HG03025 (cell line): ENCODE measurements at regions not wholly inside any gene's neighbourhood (a gene's known extent, or its start where the extent isn't known, plus 50 kb on each side); places are given as distances from the start of the nearest gene placed in this dataset.
"Not testable (repeated sequence)": the region's sequence is repeated elsewhere in the genome, so short reads cannot be mapped to it uniquely, and the experiment has no call there.

ENCODE experiments used
- ATAC-seq: cut with Tn5 transposase; IDR thresholded peaks from one replicate; pipeline ENCODE4 v1.9.1; 2021; ENCODE audit warnings: mild to moderate bottlenecking, moderate library complexity; ENCODE audit not compliant: unreplicated experiment, low FRiP score

DNA sequence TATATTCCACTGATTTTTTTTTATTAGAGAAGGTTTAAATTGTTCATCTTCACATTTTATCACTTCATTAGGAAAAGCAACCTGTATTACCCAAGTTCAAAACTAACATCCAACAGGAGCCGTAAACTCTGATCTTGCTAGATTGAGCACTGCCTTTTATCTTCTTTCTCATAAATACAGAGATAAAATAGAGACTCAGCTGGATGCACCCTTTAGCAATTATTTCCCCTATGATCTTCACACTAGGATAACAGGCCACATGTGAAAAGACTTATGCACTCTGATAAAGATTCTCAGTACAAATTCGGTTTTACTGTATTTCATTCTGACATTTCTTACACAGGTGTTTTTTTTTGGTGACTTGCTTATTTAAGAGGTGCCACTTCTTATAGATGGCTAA lies 2438.2 kb upstream of the PCDH20 start:
- ATAC-seq = no peak

GRCh38 chr13:63851526-63851925 lies 2435.9 kb upstream of the PCDH20 start:
- ATAC-seq = no peak

DNA sequence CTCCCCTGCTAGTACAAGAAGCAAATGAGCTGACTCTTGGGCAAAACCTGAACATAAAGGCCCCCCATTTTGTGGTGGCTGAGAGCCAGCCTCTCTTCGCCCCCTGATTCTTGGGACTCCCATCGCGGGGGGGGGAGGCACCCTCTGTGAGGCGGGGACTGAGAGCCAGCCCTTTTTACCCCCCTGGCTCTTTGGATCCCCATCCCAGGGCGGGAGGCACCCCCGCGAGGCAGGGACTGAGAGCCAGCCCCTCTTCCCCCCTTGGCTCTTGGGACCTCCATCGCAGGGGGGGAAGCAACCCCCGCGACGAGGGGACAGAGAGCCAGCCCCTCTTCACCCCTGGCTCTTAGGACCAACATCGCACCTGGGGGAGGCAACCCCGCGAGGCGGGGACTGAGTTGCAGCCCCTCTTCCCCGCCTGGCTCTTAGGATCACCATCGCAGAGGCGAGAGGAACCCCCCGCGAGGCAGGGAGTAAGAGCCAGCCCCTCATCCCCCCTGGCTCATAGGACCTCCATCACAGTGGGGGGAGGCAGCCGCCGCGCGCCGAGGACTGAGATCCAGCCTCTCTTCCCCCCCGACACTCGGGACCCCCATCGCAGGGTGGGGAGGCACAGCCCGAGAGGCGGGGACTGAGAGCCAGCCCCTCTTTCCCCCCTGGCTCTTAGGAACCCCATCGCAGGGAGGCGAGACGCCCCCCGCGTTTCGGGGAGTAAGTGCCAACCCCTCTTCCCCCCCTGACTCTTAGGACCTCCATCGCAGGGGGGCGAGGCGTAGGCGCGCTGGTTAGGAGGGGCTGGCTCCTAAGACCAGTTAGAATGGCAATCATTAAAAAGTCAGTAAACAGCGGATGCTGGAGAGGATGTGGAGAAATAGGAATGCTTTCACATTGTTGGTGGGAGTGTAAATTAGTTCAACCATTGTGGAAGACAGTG lies 2428.4 kb upstream of the PCDH20 start:
- no peak for ATAC-seq

DNA sequence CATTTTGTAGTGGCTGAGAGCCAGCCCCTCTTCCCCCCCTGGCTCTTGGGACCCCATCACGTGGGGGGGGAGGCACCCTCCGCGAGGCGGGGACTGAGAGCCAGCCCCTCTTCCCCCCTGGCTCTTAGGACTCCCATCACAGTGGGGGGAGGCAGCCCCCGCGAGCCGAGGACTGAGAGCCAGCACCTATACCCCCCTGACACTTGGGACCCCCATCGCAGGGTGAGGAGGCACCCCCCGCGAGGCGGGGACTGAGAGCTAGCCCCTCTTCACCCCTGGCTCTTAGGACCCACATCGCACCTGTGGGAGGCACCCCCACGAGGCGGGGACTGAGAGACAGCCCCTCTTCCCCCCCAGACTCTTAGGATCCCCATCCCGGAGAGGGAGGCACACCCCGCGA lies 2426.5 kb upstream of the PCDH20 start:
- ATAC-seq = no peak

DNA sequence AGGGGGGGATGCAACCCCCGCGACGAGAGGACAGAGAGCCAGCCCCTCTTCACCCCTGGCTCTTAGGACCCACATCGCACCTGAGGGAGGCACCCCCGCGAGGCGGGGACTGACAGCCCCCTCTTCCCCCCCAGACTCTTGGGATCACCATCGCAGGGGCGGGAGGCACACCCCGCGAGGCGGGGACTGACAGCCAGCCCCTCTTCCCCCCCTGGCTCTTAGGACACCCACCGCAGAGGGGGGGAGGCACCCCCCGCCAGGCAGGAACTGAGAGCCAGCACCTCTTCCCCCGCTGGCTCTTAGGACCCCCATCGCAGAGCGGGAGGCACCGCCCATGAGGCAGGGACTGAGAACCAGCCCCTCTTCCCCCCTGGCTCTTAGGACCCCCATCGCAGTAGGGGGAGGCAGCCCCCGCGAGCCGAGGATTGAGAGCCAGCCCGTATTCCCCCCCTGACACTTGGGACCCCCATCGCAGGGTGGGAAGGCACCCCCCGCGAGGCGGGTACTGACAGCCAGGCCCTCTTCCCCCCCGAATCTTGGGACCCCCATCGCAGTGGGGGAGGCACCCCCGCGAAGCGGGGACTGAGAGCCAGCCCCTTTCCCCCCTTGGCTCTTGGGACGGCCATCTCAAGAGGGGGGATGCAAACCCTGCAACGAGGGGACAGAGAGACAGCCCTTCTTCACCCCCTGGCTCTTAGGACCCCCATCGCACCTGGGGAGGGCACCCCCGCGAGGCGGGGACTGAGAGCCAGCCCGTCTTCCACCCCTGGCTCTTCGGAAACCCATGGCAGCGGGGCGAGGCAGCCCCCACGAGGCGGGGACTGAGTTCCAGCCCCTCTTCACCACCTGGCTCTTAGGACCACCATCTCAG lies 2425.1 kb upstream of the PCDH20 start:
- no peak for ATAC-seq

GRCh38 chr13:63838366-63839110 lies 2422.9 kb upstream of the PCDH20 start:
- ATAC-seq = no peak

GRCh38 chr13:63837701-63838100 lies 2422.1 kb upstream of the PCDH20 start:
- not testable (repeated sequence) for ATAC-seq

- not testable (repeated sequence) for ATAC-seq
Measured at GRCh38 chr13:63829609-63830008, 2414.0 kb upstream of the PCDH20 start.

DNA sequence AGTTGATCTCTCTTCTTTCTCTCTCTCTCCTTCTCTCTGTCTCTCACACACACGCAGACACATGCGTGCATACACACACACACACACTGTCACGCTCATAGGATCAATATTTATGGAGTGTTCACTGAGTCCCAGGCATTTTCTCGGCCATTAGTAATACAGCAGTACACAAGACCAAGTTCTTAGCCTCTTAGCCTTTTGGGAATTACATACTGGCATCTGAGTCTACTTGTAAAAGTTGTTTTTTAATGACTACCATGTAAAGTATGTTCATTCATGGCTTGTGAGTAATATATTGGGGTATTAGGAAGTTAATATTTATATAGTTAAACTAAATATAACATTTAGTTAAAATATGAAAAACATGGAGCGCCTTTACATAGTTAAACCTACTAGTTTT lies 2406.1 kb upstream of the PCDH20 start:
- ATAC-seq = not testable (repeated sequence)

DNA sequence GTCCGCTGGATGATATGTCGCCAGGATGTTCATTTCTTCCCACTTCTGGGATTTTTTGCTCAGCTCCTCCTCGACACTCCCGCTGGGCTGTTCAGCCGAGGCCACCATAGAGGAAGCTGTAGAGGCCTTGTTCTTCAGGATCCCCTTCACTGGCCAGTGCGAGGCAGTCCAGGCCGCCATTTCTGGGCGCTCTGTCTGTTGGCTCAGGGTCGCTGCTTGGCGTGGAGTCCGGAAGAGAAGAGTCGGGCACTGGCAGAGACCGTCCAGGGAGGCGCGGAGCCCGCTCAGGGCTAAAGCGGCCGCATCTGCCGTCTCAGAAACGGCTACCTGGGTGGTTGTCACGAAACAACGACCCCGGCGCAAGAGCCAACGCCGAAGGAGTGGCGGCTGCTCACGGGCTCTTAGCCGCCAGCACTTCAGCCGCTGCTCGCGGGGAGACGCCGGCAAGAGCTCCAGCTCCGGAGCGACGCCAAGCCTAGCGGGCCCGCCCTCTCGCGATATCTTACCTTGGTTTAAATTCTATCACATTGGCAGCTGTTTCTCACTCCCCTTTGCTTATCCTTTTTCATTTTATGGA lies 2395.9 kb upstream of the PCDH20 start:
- not testable (repeated sequence) for ATAC-seq

DNA sequence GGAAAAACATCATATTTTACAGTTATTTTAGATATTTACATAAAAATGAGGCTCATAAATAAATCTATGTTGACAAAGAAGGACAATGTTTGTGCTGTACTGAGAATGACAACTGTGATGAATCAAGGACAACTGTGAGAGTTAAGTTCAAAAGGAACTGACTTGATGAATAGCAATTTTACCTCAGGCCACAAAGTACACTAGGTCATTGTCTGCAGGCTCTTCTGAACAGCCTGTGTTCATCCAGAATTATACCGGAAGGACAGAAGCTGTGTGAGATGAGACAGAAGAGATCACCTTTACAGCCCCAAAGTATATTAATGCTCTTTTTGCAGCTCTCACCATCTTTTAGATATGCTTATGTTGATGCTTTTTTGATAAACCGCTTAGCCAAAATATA lies 2375.5 kb upstream of the PCDH20 start:
- ATAC-seq = not testable (repeated sequence)

DNA sequence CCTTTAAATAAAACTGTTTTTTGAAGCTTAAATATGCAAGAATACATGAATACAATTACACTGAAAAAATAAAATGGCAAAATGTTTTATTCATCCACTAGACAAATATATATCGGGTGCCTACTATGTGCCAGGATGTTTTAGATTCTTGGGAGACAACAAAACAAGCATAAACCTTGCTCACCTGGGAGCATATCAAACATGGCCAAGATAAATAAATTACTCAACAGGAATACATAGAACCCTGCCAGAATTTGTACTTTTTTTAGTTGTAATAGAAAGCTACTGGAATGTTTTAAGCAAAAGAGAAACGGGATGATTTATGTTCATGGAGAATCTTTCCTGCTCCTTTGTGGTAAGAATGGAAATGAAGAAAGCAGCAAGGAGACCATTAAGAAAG lies 2358.5 kb upstream of the PCDH20 start:
- ATAC-seq = no peak

- no peak for ATAC-seq
Measured at GRCh38 chr13:63773476-63773875, 2357.8 kb upstream of the PCDH20 start.

- ATAC-seq = not testable (repeated sequence)
Measured at GRCh38 chr13:63757683-63758082, 2342.0 kb upstream of the PCDH20 start.

DNA sequence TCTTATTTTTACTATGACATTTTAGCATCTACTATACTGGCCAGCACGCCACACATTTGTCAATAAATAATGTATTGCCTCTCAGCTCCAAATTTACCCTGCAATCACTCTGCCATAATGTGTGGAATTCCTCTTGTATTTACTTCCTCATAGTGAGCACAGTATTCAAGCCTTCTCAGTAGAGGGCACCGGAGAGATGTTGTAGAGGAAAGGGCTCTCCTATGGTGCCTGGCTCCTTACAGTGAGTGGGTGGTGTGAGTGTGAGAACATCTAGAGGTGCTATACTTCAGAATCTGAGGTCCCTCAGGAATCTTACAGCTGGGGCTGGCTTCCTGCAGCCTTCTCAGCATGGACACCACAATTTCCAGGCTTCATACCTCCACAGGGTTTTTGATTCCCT lies 2334.2 kb upstream of the PCDH20 start:
- not testable (repeated sequence) for ATAC-seq

DNA sequence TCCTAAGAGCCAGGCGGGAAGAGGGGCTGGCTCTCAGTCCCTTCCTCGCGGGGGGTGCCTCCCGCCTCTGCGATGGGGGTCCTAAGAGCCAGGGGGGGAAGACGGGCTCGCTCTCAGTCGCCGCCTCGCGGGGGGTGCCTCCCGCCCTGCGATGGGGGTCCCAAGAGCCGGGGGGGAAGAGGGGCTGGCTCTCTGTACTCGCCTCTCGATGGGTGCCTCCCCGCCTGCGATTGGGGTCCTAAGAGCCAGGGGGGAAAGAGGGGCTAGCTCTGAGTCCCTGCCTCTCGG lies 2326.1 kb upstream of the PCDH20 start:
- not testable (repeated sequence) for ATAC-seq

- ATAC-seq = no peak
Measured at GRCh38 chr13:63741029-63741813, 2325.6 kb upstream of the PCDH20 start.

GRCh38 chr13:63739112-63739735 lies 2323.6 kb upstream of the PCDH20 start:
- not testable (repeated sequence) for ATAC-seq

DNA sequence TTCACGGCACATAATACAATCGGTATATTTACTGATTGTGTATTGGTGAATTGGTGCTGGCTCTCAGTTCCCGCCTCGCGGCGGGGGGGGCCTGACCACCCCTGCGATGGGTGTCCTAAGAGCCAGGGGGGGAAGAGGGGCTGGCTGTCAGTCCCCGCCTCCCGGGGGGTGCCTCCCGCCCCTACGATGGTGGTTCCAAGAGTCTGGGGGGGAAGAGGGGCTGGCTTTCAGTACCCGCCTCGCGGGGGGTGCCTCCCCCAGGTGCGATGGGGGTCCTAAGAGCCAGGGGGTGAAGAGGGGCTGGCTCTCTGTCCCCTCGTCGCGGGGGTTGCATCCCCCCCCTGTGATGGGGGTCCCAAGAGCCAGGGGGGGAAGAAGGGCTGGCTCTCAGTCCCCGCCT lies 2321.8 kb upstream of the PCDH20 start:
- ATAC-seq = no peak
